Activated CD8-positive, alpha-beta T cell treated with anti-CD3 and anti-CD28 coated beads for 36 hours (primary cell): ENCODE measurements at regions not wholly inside any gene's neighbourhood (a gene's known extent, or its start where the extent isn't known, plus 50 kb on each side); places are given as distances from the start of the nearest gene placed in this dataset.

Experiments
- ATAC-seq: fragments of 200-7000 bp; cut with Tn5 transposase; one replicate; pipeline ENCODE4 v1.10.0; 2021; ENCODE audit warnings: mild to moderate bottlenecking, moderate library complexity
- CTCF ChIA-PET: fragments of 350-600 bp; sonication (Branson Sonifier 250); formaldehyde crosslinking; loops from one replicate; lab custom pipeline; 2021; ENCODE audit warnings: antibody characterized with exemption; lab: Charles Lee
- POLR2A ChIA-PET: fragments of 350-600 bp; sonication (Branson Sonifier 250); formaldehyde crosslinking; loops from one replicate; lab custom pipeline; 2021; ENCODE audit warnings: antibody characterized with exemption; lab: Charles Lee
- DNase-seq: peaks from one replicate; pipeline ENCODE4 v3.0.0-alpha.2; 2020
- H3K27ac Mint-ChIP-seq: one replicate; pipeline ENCODE4 v1.8.0; 2021; ENCODE audit warnings: mild to moderate bottlenecking, mixed read lengths
- H3K27me3 Mint-ChIP-seq: one replicate; pipeline ENCODE4 v1.8.0; 2021; ENCODE audit warnings: mixed read lengths
- H3K36me3 Mint-ChIP-seq: one replicate; pipeline ENCODE4 v1.8.0; 2021; ENCODE audit warnings: low read depth, mixed read lengths
- H3K4me1 Mint-ChIP-seq: one replicate; pipeline ENCODE4 v1.8.0; 2021; ENCODE audit warnings: low read depth, mixed read lengths
- H3K4me3 Mint-ChIP-seq: one replicate; pipeline ENCODE4 v1.8.0; 2021; ENCODE audit warnings: mild to moderate bottlenecking, moderate library complexity, mixed read lengths
- H3K9me3 Mint-ChIP-seq: one replicate; pipeline ENCODE4 v1.8.0; 2021; ENCODE audit warnings: mixed read lengths
- intact Hi-C: fragments of 100-400 bp; cut with micrococcal nuclease; formaldehyde crosslinking; loops from one replicate; pipeline ENCODE4 v1.10.0; 2022
- TF ChIP-seq, protein P1 (sequence below): fragments of 200-600 bp; IDR thresholded peaks from one replicate; pipeline ENCODE4 v1.8.0; 2022; ENCODE audit warnings: antibody characterized with exemption, mild to moderate bottlenecking

DNA sequence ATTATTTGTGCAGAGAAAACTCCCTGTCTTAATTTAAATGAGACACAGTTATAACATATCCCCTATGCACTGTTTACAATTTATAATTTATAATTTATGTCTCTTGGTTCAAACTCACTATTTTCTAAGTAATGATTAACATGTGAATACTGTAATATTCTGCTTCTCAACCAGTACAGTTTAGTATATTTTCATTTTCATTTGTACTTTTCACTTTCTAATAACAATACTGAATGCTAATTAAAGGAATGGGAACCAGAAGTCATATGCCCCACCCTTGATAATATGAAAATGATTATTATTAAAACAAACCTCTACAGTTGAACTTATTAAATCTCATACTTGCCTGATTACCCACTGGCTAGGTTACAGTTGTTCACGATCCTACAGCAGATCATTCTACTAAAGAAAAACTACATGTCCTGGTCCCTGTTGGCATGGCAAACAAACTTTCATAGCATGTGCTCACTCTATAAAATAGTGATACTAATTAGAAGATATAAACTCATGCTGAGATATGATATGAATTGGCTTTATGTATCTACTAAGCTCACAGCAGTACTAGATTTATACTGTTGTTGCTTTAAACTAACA, 66.4 kb downstream of the POU5F2 start:
- H3K4me3 Mint-ChIP-seq: no peak overlapping the region
- peaks cover 3% of the 10 kb centered on the region for H3K4me1 Mint-ChIP-seq
- TF ChIP-seq, protein P1, sequence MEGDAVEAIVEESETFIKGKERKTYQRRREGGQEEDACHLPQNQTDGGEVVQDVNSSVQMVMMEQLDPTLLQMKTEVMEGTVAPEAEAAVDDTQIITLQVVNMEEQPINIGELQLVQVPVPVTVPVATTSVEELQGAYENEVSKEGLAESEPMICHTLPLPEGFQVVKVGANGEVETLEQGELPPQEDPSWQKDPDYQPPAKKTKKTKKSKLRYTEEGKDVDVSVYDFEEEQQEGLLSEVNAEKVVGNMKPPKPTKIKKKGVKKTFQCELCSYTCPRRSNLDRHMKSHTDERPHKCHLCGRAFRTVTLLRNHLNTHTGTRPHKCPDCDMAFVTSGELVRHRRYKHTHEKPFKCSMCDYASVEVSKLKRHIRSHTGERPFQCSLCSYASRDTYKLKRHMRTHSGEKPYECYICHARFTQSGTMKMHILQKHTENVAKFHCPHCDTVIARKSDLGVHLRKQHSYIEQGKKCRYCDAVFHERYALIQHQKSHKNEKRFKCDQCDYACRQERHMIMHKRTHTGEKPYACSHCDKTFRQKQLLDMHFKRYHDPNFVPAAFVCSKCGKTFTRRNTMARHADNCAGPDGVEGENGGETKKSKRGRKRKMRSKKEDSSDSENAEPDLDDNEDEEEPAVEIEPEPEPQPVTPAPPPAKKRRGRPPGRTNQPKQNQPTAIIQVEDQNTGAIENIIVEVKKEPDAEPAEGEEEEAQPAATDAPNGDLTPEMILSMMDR: no peak
- intact Hi-C loops: no loop called here
- DNase-seq: no peak
- H3K9me3 Mint-ChIP-seq: no peaks in the 10 kb centered on the region
- H3K27ac Mint-ChIP-seq: no peak overlapping the region
- CTCF ChIA-PET: interaction anchor here (1.0 to 1.9 kb wide), 2 partner anchors 9 to 13 kb away, joined by 3 to 4 read pairs; no protein-coding TSS in a partner anchor
- no peak for ATAC-seq
- POLR2A ChIA-PET: no interaction called here
- no peaks in the 10 kb centered on the region for H3K27me3 Mint-ChIP-seq
- H3K36me3 Mint-ChIP-seq: no peaks in the 10 kb centered on the region

DNA sequence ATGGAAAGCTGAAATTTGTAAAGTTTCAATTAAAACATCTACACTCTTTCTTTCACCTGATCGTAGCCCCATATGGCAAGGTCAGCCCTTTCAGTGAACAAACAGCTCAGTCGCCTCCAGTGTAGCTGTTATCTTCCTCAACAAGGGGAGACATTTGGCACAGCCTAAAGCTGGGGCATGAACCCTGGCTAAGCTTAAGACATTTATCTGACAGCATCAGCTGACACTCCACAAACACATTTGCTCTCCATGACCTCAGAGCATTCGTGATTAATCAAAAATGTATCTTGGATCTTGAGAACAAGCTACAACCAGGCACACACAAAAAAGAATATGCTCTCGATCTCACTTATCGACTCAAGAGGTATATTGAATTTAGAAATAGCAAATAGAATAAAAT, 67.3 kb downstream of the POU5F2 start:
- DNase-seq (no peak), ATAC-seq (no peak)
- H3K4me1 Mint-ChIP-seq: peaks cover 3% of the 10 kb centered on the region
- H3K36me3 Mint-ChIP-seq: no peaks in the 10 kb centered on the region
- POLR2A ChIA-PET: interaction anchor here (0.9 kb wide), 1 partner anchor 82 kb away, joined by 3 read pairs; no protein-coding TSS in a partner anchor
- H3K4me3 Mint-ChIP-seq: no peak overlapping the region
- no peaks in the 10 kb centered on the region for H3K9me3 Mint-ChIP-seq
- CTCF ChIA-PET: interaction anchor here (0.9 to 1.0 kb wide), 2 partner anchors 13 to 580 kb away, joined by 3 read pairs; no protein-coding TSS in a partner anchor
- H3K27me3 Mint-ChIP-seq: no peaks in the 10 kb centered on the region
- intact Hi-C loops: no loop called here
- no peak overlapping the region for H3K27ac Mint-ChIP-seq
- TF ChIP-seq, protein P1: no peak

DNA sequence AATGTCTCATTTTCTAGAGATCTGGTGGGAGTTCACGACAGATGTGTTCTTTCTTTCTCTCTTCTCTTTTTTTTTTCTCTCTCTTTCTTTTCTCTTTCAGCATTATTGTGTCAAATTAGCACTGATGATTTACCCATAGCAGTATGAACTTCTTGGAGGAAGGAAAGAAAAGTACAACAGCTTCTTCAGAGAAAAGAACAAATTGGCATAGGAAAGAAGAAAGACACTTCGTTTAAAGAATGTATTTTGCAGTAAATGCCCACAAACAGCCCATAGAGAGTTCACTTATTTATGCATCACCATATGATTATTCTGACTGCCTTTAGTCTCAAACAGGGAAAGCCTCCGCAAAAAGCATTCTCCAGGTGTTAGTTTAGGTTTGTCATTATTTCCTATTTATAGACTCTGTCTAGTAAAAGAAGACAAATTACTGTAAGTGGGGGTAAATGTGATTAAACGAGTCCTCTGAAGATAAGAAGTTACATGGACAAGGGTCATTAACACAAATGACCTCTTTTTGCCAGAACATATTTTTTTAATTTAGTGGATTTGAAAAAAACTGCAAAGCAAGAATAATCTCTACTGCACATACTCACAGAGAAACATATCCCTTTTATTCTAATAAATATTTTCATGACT, 68.0 kb downstream of the POU5F2 start:
- POLR2A ChIA-PET: interaction anchor here (0.9 kb wide), 1 partner anchor 82 kb away, joined by 3 read pairs; no protein-coding TSS in a partner anchor
- H3K27me3 Mint-ChIP-seq: no peaks in the 10 kb centered on the region
- H3K4me1 Mint-ChIP-seq: peaks cover 3% of the 10 kb centered on the region
- H3K27ac Mint-ChIP-seq: no peak overlapping the region
- TF ChIP-seq, protein P1: no peak
- no peak for ATAC-seq
- no peaks in the 10 kb centered on the region for H3K9me3 Mint-ChIP-seq
- CTCF ChIA-PET: interaction anchor here (0.9 kb wide), 1 partner anchor 581 kb away, joined by 3 read pairs; no protein-coding TSS in a partner anchor
- intact Hi-C loops: no loop called here
- H3K36me3 Mint-ChIP-seq: no peaks in the 10 kb centered on the region
- no peak overlapping the region for H3K4me3 Mint-ChIP-seq
- DNase-seq: no peak

DNA sequence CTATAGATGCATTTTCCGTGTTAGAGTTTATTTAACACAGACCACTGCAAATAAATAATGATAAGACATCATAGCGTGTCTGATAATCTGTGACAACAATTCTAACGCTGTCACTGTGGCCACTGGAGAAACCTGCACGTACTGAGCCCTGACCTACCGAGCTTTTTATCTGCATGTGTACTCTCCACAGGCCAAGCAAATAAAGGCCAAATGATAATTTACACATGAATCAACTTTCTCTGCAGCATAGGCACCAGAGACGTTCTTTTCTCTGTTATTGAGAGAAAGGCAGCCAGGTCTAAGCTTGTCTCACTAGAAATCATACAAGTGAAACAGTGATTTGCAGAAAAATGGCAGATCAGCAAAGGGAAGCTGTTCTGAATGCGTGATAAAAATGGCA, 75.8 kb downstream of the POU5F2 start:
- H3K4me1 Mint-ChIP-seq: no peaks in the 10 kb centered on the region
- no peak for ATAC-seq
- H3K27me3 Mint-ChIP-seq: no peaks in the 10 kb centered on the region
- H3K36me3 Mint-ChIP-seq: no peaks in the 10 kb centered on the region
- intact Hi-C loops: no loop called here
- H3K4me3 Mint-ChIP-seq: no peak overlapping the region
- ChIA-PET POLR2A (no interaction called here), CTCF (interaction anchor here (1.6 kb wide), 1 partner anchor 11 kb away, joined by 4 read pairs; no protein-coding TSS in a partner anchor)
- DNase-seq: no peak
- no peaks in the 10 kb centered on the region for H3K9me3 Mint-ChIP-seq
- TF ChIP-seq, protein P1: no peak
- H3K27ac Mint-ChIP-seq: no peak overlapping the region

DNA sequence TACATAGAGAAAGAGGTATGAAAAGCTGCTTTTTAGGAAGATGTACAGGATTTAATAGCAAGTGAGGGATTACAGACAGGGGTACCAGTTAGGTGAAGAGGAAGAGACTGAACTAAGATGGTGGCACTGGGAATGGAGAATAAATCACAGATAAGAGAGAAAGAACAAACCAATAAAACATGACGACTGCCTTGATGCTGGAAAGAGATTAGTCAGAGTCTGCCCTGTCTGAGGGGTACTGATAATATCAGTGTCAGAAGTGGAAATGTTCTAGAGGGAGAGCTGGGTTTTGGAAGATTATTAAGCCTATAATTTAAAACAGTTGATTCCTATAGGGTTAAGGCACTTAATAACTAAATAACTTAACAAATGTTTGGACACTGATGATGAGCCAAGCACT, 77.7 kb downstream of the NR2F1 start:
- intact Hi-C loops: no loop called here
- ChIA-PET CTCF (no interaction called here), POLR2A (no interaction called here)
- TF ChIP-seq, protein P1: no peak
- no peak overlapping the region for H3K4me3 Mint-ChIP-seq
- no peak for ATAC-seq
- DNase-seq: no peak
- H3K9me3 Mint-ChIP-seq: no peaks in the 10 kb centered on the region
- no peaks in the 10 kb centered on the region for H3K27me3 Mint-ChIP-seq
- no peaks in the 10 kb centered on the region for H3K4me1 Mint-ChIP-seq
- H3K36me3 Mint-ChIP-seq: no peaks in the 10 kb centered on the region
- H3K27ac Mint-ChIP-seq: no peak overlapping the region
